HepG2 (cell line): ENCODE measurements at regions not wholly inside any gene's neighbourhood (a gene's known extent, or its start where the extent isn't known, plus 50 kb on each side); places are given as distances from the start of the nearest gene placed in this dataset.

Source experiments
- ASH2L ChIP-seq: fragments of 300-600, 200-600 bp; sonication (generic); IDR thresholded peaks from 2 replicates; pipeline ENCODE4 v1.7.0; 2017; ENCODE audit warnings: low read depth, mild to moderate bottlenecking, moderate library complexity, mixed read lengths, low read length; ENCODE audit not compliant: insufficient read length
- ATAD3A ChIP-seq: sonication (generic); formaldehyde crosslinking; IDR thresholded peaks from 2 replicates; pipeline ENCODE4 v1.4.0; 2020; ENCODE audit warnings: missing genetic modification reagents
- BCLAF1 ChIP-seq: fragments of 450-650 bp; IDR thresholded peaks from 2 replicates; pipeline ENCODE4 v1.6.1; 2017; ENCODE audit warnings: mild to moderate bottlenecking
- CTCF ChIP-seq: sonication (generic); formaldehyde crosslinking; IDR thresholded peaks from 2 replicates; pipeline ENCODE4 v1.5.0; 2020; ENCODE audit warnings: mild to moderate bottlenecking, missing genetic modification reagents, moderate library complexity
- FOXK1 ChIP-seq: sonication (generic); formaldehyde crosslinking; IDR thresholded peaks from 2 replicates; pipeline ENCODE4 v1.4.0; 2020; ENCODE audit warnings: low read depth, missing genetic modification reagents, borderline replicate concordance
- NCOA2 ChIP-seq: sonication (generic); formaldehyde crosslinking; IDR thresholded peaks from 2 replicates; pipeline ENCODE4 v1.8.0; 2022; ENCODE audit warnings: inconsistent platforms
- SKI ChIP-seq: fragments of 450-650 bp; IDR thresholded peaks from one replicate; pipeline ENCODE4 v1.6.1; 2018; ENCODE audit warnings: mild to moderate bottlenecking; ENCODE audit not compliant: partially characterized antibody
- ZNF740 ChIP-seq: sonication (generic); formaldehyde crosslinking; IDR thresholded peaks from 2 replicates; pipeline ENCODE4 v1.4.0; 2020; ENCODE audit warnings: missing genetic modification reagents
- ZNF850 ChIP-seq: sonication (generic); formaldehyde crosslinking; conservative IDR thresholded peaks from 2 replicates; pipeline ENCODE4 v1.9.0; 2021; ENCODE audit warnings: mild to moderate bottlenecking, missing genetic modification reagents

GRCh38 chr4:158991534-158992155, 111.2 kb upstream of the RAPGEF2 start:
- TF ChIP-seq CTCF (CRISPR knock-in tag) (no peak), BCLAF1 (no peak), ASH2L (no peak), ZNF850 (CRISPR knock-in tag) (no peak), SKI (no peak), NCOA2 (CRISPR knock-in tag) (no peak), ATAD3A (CRISPR knock-in tag) (no peak), ZNF740 (CRISPR knock-in tag) (no peak), FOXK1 (no peak)
